GM19397 (cell line): ENCODE measurements at regions not wholly inside any gene's neighbourhood (a gene's known extent, or its start where the extent isn't known, plus 50 kb on each side); places are given as distances from the start of the nearest gene placed in this dataset.

Experiments
- ATAC-seq: cut with Tn5 transposase; IDR thresholded peaks from one replicate; pipeline ENCODE4 v1.9.1; 2021; ENCODE audit warnings: mild to moderate bottlenecking, moderate library complexity; ENCODE audit not compliant: unreplicated experiment

GRCh38 chr9:107699231-107699630, 209.7 kb upstream of the KLF4 start:
- ATAC-seq = no peak

- ATAC-seq = no peak
Measured at GRCh38 chr9:107698779-107699178, 209.2 kb upstream of the KLF4 start.

- no peak for ATAC-seq
Measured at GRCh38 chr9:107696302-107696701, 206.7 kb upstream of the KLF4 start.

- no peak for ATAC-seq
Measured at GRCh38 chr9:107694390-107694789, 204.8 kb upstream of the KLF4 start.

- ATAC-seq = no peak
Measured at GRCh38 chr9:107693625-107694326, 204.2 kb upstream of the KLF4 start.

GRCh38 chr9:107691664-107692063, 202.1 kb upstream of the KLF4 start:
- ATAC-seq = no peak

- ATAC-seq = no peak
Measured at GRCh38 chr9:107690021-107690420, 200.5 kb upstream of the KLF4 start.

GRCh38 chr9:107688728-107689127, 199.2 kb upstream of the KLF4 start:
- ATAC-seq = no peak

GRCh38 chr9:107685901-107686300, 196.3 kb upstream of the KLF4 start:
- no peak for ATAC-seq

- no peak for ATAC-seq
Measured at GRCh38 chr9:107685376-107685775, 195.8 kb upstream of the KLF4 start.

- no peak for ATAC-seq
Measured at GRCh38 chr9:107684224-107684623, 194.7 kb upstream of the KLF4 start.

GRCh38 chr9:107683566-107683965, 194.0 kb upstream of the KLF4 start:
- ATAC-seq = no peak

- no peak for ATAC-seq
Measured at GRCh38 chr9:107681988-107682387, 192.4 kb upstream of the KLF4 start.

- ATAC-seq = no peak
Measured at GRCh38 chr9:107675351-107676259, 186.0 kb upstream of the KLF4 start.

- ATAC-seq = no peak
Measured at GRCh38 chr9:107674721-107675277, 185.2 kb upstream of the KLF4 start.

GRCh38 chr9:107673861-107674720, 184.5 kb upstream of the KLF4 start:
- ATAC-seq = no peak

- ATAC-seq = no peak
Measured at GRCh38 chr9:107671588-107671987, 182.0 kb upstream of the KLF4 start.

- ATAC-seq = no peak
Measured at GRCh38 chr9:107669422-107669821, 179.9 kb upstream of the KLF4 start.

- no peak for ATAC-seq
Measured at GRCh38 chr9:107667231-107668070, 177.9 kb upstream of the KLF4 start.

GRCh38 chr9:107665057-107665456, 175.5 kb upstream of the KLF4 start:
- ATAC-seq = no peak
